HG03045 (cell line): ENCODE measurements at regions not wholly inside any gene's neighbourhood (a gene's known extent, or its start where the extent isn't known, plus 50 kb on each side); places are given as distances from the start of the nearest gene placed in this dataset.

Experiments
- ATAC-seq: cut with Tn5 transposase; IDR thresholded peaks from one replicate; pipeline ENCODE4 v1.9.1; 2021; ENCODE audit warnings: mild to moderate bottlenecking, moderate library complexity; ENCODE audit not compliant: unreplicated experiment

DNA sequence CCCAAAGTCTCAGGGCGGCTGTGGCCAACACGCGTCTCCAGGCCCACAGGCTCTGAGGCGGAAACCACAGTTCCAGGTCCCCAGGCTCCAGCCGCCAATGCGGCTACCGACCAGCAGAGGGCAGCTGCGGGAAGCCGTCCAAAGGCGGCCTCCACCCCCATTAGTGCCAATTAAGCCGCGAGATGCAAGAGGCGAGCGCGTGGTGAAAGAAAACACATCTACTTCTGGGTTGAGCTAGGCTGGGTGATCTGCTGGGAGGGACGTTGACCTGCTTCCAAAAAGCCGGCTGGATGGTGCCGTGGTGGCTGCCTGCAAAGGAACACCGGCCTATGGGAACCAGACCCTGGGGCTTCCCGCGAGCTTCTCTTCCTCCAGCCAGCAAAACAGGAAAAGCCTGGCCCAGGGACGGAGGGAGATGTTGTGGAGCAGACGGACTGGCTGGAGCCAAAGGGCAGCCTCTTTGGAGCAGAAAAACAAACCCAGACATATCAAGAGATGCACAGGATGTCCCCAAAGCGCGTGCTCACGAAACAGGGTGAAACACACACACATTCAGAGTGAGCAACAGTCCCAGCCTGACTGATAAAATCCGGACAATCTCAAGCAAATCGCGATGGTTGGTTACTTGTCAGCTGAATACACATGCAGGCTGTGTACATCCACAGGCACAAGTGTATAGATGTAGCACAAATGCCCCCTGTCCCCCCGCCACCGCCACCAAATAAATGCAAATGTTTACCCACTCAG is 187.1 kb upstream of the BRINP1 start:
- ATAC-seq: peak; percentile 97

DNA sequence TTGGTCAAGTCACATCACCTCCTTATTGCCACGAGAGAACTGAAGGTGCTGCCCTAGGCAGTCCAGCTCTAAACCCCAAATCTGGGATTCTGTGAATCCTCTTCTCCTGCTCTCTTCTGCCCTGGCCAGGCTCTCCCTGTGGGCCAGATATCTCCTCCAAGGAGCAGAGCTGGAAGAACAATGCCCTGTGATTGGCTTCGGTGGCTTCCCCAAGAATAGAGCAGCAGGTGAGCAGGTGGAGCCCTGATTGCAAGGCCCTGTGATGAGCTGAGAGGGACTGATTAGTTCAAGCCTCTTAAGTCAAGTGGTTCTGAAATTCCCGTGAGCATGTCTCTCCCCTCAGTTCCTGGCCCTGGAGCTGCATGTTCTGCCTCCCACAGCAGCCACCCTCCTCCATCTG is 175.3 kb upstream of the BRINP1 start:
- no peak for ATAC-seq

DNA sequence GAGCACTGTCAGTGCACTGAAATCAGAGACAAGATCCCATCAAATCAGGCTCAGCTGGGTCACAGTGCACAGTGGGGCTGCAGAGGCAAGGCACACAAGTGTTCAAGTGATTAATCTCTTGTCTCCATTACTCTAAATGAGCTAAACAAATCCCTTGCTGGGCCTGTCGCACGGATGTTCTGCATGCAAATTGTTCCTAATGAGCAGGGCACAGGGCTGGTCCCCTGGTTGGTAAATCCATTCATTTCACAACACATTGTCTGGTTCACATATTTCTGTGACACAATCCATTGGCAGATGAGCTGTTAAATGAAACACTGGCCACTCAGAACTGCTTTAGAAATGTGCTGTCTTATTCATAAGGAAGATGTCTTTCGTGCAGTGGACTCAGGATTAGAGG is 167.9 kb upstream of the BRINP1 start:
- no peak for ATAC-seq

DNA sequence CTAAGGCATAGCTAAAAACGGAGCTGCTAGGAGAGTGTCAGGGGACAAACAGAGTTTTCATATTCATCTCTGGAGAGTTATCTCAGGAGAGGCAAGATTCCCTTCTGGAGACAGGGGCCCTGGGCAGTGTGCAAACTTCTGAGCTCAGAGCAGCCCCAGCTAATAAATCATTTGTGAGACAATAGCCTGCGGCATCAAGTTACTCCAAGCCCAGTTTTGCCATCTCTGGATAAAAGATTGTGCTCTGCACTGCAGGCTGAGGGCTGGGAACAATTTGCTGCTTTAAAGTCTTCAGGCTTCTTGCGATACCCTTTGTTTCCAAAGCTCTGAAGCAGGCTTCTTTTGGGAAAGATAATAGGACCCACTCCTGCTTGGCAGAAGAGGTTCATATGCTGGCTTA is 164.3 kb upstream of the BRINP1 start:
- ATAC-seq: no peak

DNA sequence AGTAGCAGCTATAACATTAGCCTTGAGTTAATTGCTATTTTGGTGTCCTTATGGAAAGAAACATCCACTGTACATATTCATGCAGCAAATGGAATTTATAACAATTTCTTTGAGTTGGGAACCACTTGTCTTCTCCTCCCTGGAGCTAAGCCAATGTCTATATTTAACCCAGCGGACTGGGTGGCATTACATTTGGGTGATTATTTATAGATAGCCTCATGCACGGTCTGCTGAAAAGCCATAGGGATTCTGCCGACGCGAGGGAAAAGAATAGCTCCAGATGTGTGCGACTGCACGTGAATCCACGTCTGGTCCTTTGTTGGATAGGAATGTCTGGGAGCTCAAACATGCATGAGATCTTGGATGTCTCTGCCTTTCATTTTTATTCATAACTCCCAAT is 157.5 kb upstream of the BRINP1 start:
- no peak for ATAC-seq

DNA sequence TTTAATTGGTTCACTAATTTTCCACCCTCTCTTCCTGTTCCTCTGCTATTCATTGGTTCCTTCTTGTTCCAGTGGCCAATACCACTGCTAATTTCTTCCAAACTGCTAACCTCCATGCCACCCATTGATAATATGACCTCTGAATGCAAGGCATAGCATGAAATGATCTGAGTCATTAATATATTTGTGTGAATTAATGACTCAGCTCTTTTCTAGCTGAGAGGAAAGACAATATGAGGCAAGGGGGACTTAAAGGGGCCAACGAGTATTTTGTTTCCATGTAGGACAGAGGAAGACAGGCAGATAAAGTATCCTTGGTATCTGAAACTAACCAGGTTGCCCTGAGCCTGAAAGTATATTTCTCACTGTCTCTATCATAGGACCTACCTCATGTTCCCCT is 154.3 kb upstream of the BRINP1 start:
- no peak for ATAC-seq

DNA sequence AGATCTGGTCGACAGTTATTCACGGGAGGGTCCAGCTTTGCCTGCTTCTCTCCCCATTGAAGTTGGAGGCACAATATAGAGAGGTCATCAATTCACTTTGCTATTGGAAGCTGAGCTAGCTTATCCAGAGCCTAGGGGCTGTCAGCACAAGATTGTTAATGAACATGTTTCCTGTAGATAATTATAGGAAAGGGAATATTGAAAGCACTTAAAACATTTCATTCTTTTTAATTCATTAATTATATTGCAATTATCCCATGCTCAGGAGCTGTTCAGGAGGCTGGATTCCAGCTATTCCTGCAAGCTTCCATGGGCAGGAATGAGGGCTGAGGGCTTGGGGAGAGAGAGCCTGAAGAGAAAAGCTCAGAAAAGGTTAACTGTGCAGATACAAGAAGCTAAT is 153.1 kb upstream of the BRINP1 start:
- no peak for ATAC-seq

DNA sequence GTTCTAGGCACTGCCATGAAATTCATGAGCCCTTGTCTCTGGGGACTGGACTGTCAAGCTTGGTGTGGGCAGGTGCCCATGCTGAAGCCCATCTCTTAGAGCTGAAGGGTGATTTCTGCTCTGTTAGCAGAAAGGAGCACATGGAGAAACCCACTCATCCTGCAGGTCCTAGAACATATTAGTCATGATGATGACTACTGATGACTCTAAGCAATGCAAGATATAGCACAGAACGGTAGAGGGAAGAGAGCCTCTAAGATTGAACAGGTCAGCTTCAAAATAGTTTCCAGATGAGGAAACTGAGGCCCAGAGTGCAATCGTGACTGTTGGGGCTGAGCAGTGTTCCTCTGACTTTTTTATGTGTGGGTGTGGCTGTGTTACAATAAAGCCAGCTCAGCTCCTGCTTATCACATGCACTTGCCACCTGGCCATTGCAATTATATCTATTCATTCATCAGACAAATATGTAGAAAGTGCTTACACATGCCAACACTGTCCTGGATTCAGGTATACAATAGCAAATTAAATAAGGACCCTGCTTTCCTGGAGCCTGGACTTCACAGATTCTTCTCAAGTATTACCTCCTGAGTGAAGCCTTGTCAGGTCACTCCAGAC is 140.2 kb upstream of the BRINP1 start:
- no peak for ATAC-seq

DNA sequence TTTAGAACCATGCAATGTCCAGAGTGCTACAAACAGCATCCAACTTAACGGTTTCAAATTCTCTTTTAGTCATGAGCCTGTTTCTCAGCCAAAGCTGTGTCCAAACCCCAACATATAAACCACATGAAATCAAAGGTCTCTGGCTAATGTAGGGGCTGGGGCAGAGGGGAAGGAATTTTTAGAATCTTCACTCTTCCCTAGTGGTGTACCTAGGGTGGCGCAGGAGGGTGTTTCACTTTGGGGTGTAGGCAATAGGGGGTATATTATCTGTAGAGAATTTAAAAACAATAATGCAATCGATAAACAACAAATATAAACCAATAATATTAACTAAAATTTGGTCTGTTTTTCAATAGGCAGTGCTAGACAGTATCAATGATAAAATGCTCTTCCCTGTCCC is 132.1 kb upstream of the BRINP1 start:
- ATAC-seq: no peak

DNA sequence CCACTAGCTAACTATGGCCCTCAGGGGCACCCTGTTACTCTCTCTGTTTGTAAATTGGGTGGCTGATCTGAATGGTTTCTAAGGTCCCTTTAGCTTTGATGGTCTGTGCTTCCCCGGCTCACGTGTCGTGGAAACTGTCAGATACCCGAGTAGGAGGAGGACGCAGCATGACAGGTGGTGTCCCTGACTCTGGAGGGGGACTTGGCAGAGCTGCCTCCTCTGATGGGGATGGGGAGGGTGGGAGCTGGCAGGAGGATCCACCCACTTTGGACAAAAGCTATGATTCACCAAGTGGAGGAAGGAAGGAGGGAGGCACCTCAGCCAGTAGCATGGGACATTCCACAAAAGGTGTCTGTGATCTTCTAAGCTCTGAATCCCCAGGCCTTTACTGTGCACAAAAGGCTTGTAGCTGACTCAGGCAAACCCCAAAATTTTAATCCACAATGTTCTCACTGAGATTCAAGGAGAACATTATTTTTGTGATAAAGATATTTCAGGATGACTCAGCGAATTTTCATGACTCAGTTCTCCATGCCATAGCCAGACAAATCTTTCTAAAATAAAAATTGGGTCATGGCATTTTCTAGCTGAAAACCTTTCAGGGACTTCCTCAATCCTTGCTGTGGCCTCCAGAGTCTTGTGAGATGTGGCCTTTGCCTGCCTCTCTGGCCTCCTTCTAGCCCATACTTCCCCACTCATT is 131.0 kb upstream of the BRINP1 start:
- no peak for ATAC-seq

DNA sequence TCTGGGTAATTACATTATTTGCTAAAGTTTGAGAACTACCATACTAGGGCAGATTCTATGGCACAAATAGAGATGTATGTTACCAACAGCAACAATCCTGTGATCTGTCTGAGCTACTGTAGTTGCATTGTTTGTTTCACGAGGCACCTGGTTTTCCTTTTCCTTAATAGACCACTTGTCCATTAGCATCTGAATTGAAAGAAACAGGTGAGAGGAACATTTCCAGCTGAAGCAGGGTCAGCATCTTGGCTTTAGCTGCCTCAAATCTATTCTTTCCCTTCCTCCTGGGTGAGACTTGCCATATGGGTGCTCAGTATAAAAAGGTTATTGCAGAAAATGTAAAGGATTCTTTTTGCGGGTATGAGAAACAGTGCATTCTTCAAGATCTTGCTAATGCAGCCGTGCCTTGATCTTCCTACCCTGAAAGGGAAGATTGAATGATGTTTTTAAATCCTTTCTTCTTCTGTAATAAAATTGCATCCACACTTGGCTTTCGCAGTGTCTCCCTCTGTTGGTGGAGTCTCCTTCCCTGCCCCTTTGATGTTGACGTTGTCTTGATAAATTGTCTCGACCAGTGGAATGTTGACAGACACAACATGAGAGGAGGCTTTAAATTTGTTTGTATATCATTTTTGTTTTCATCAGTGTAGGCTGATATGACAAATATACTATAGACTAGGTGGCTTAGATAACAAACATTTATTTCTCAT is 118.0 kb upstream of the BRINP1 start:
- no peak for ATAC-seq

DNA sequence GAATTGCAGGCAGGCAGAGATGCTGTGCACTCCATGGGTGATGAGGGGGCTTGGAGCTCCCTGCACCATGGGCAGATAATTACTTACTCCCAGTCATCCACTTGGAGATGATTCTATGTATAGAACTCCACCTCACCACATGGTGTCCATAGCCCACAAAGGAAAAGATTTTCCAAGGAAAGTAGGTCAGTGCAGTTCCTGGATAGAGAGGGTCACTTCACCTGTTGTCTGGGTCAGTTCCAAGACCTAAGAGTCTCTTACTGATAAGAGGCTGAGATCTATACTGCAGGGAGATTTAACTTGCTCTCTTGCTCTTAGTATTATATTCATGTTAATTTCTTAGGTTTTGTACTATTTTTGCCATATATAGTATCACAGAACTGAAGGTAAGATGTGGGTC is 113.9 kb upstream of the BRINP1 start:
- no peak for ATAC-seq

DNA sequence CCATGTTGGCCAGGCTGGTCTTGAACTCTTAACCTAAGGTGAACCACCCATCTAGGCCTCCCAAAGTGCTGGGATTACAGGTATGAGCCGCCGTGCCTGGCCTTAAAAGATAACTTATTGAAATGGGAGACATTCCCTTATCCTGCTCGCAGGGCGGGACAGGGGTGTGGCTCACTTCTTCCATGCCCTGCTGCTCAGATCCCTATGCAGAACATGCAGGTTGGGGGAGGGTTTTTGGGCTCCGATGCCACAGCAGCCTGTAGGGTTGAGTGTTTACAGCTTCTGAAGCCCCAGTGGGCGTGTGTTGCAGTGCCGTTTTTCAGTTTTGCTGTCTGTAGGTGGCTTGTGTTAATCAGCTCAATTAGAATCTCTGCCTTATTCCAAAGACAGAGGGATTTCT is 108.0 kb upstream of the BRINP1 start:
- no peak for ATAC-seq

DNA sequence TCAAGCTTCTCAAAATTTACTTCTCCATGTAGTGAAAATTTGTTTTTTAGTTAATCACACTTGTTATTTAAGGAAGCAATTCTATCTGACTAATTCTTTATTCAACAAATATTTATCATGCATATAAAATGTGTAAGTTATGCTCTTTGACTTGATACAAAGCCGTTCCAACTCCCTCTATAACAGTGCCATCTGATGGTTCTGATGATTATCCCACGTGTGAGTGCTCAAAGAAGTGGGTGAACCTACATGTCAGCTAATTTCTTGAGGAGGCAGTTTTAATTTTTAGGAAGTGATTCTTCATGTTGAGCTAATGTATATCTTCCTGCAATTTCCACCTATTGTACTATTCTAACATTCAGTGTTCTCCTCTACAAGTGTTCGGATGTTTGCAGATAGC is 88.8 kb upstream of the BRINP1 start:
- ATAC-seq: no peak

DNA sequence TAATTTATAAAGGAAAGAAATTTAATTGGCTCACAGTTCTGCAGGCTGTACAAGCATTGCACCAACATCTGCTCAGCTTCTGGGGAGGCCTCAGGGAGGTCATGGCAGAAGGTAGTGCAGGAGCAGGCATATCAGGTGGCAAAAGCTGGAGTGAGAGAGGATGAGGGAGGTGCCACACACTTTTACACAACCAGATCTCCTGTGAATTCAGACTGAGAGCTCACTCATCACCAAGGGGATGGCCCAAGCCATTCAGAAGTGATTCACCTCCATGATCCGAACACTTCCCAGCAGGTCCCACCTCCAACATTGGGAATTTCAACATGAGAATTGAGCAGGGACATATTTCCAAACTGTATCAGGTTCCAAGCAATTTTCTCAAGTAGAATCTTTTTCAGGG is 84.7 kb upstream of the BRINP1 start:
- ATAC-seq: no peak

DNA sequence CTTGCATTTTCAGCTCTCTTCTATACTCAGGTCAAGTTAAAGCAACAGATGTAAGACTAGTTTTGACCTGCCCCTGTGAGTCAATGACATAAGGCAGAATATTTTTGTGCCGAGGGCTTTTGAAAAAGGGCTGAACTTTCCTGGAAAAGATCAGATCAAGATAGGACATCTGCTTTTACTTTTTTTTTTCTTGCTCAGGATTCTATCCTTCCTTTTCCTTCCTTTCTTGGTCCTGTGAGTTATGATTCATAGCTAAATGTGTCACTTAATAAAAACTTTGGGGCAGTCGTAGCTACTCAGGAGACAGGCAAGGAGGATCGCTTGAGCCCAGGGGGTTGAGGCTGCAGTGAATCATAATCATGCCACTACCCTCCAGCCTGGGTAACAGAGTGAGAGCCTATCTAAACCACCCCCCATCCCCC is 84.3 kb upstream of the BRINP1 start:
- no peak for ATAC-seq

DNA sequence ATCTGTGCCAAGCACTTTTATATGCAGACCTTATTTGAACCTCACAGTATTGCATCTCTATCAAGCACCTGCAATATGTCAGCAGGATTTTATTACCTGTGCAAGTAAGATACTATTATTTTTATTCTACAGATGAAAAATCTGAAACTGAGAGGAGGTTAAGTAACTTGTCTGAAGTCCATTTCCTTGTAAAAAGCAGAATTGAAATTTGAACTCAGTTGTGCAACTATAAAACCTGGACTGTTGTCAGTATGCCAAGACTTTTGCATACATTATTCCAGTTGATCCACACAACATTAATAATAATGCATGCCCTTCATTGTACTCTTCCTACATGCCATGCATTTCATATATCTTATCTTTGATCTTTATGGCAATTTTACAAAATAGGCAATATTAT is 82.2 kb upstream of the BRINP1 start:
- no peak for ATAC-seq

DNA sequence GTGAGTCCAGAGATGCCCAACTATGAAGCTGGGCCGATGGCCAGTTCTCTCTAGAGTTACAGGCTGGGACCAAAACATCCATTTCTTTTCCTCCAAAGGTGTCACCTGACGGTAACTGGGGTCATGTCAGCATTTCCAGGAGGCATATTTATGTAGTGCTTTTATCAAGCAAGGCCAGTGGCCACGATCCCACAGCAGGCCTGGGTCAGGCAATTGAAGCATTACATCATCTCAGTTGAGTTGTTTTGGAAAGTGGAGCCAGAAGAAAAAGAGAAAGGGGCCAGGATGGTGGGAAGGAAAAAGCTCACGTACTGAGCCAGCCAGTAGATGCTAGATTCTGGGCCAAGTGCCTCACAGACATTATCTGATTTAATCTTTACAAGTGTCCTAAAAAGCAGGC is 73.9 kb upstream of the BRINP1 start:
- no peak for ATAC-seq

DNA sequence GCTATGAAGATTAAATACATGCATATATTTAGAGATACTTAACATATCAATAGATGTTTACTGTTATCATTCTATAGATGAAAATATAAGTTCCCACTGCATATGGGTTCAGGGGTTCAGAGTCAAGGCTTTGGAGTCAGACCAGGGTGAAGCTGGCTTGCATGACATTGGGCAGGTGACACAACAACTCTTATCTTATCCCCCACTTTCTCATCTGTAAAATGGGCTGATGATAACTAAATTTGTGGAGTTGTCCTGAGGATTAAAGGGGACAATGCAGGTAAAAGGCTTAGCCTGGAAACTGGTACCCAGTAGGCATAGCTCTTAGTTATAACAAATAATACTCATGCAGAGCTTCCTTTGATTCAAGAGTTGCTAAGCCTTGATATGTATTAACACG is 72.6 kb upstream of the BRINP1 start:
- ATAC-seq: no peak

DNA sequence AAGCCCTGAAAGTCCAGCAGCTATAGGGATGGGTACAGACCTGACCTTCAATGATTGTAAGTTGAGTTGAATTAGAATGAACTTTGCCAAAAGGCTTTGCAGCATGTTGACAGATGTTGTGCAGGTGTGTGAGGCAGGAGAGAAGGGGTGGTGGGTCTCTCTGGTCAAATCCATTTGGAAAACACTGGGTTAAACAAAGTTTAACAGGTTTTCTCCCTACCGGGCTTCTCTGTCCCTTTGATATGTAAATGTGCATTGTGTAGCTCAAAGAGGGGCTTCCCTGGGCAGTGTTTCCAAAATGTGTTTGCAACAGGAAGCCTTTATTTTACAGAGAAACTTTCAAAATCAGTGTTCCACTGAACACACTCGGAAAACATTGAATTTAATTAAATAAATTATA is 72.1 kb upstream of the BRINP1 start:
- no peak for ATAC-seq

DNA sequence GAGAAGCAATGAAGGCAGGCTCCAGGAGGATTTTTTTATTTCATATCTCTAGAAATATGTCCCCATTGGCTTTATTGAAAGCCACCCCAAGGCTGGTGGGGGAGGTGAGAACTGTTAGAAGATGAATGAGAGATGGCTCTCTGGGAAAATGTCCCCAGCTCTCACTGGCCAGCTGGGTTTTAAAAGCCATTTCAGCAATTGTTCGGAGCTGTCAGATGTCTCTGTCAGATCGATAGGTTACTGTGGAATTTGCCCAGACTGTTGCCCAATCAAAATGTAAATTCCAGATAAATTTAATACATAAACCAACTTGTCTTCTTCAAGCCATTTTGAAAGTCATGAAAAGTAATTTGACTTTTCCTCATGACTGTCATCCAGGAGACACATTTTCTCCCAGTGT is 67.0 kb upstream of the BRINP1 start:
- ATAC-seq: no peak

DNA sequence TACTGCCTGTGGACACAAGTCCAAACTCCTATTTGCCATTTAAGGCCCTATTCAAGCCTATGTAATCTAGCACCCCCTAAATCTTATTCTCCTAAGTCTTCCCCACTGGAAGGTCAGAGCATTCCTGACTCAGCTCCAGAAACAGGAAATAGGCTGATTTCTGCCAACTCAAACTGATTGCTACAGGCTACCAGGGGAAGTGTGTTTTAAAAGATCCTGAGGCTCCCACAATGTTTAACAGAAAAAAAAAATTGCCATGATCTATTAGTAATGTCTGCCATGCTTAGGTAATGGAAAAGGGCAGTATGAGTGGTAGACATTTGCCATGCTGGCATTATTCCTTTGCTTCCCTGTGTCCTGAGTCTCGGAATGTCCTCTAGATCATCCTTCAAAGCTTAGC is 65.8 kb upstream of the BRINP1 start:
- no peak for ATAC-seq
